ENCODE measurements at regions not wholly inside any gene's neighbourhood (a gene's known extent, or its start where the extent isn't known, plus 50 kb on each side); places are given as distances from the start of the nearest gene placed in this dataset.

GRCh38 chr11:81039916-81040524, 1599.2 kb upstream of the TENM4 start (continued):
- TF ChIP-seq ZNF644 (CRISPR knock-in tag; IDR thresholded peaks at IDR 0.05; ENCODE audit: low read depth) (no peak), ZNF275 (CRISPR knock-in tag; IDR thresholded peaks at IDR 0.05; ENCODE audit: borderline replicate concordance) (no peak), ELF4 (CRISPR knock-in tag; IDR thresholded peaks at IDR 0.05; ENCODE audit: borderline replicate concordance) (no peak), HINFP (CRISPR knock-in tag; IDR thresholded peaks at IDR 0.05; ENCODE audit: low read depth) (no peak), TCF12 (IDR thresholded peaks at IDR 0.05) (no peak), TCF12 (CRISPR knock-in tag; IDR thresholded peaks at IDR 0.05) (no peak), MAFK (conservative IDR thresholded peaks at IDR 0.05 in 1 of 2, IDR thresholded peaks at IDR 0.05 in 1 of 2; ENCODE audit: low read length in 2 of 2) (peak; percentile 81 to 88), BCLAF1 (IDR thresholded peaks at IDR 0.05) (no peak), NCOA2 (CRISPR knock-in tag; IDR thresholded peaks at IDR 0.05) (0 out of 2 replicates have a peak, but pooled peaks have one; percentile 34), STAG1 (CRISPR knock-in tag; IDR thresholded peaks at IDR 0.05) (no peak), GLMP (CRISPR knock-in tag; IDR thresholded peaks at IDR 0.05; ENCODE audit: borderline replicate concordance) (no peak), AKAP8 (CRISPR knock-in tag; IDR thresholded peaks at IDR 0.05) (no peak), SOX13 (IDR thresholded peaks at IDR 0.05) (no peak), SOX13 (CRISPR knock-in tag; conservative IDR thresholded peaks at IDR 0.05 in 1 of 2, IDR thresholded peaks at IDR 0.05 in 1 of 2) (peak in 1 of 2 experiments; percentile 65; a peak in 2 of 4 replicates), ZBTB2 (CRISPR knock-in tag; IDR thresholded peaks at IDR 0.05; ENCODE audit: low read depth) (no peak), FOXA1 (IDR thresholded peaks at IDR 0.05) (no peak), FOXA1 (CRISPR knock-in tag; IDR thresholded peaks at IDR 0.05) (peak; percentile 58), ZBTB46 (CRISPR knock-in tag; IDR thresholded peaks at IDR 0.05; ENCODE audit: borderline replicate concordance) (no peak), ISL2 (CRISPR knock-in tag; IDR thresholded peaks at IDR 0.05) (peak; percentile 88), EED (CRISPR knock-in tag; IDR thresholded peaks at IDR 0.05) (no peak), ZFP82 (CRISPR knock-in tag; IDR thresholded peaks at IDR 0.05; ENCODE audit: borderline replicate concordance) (no peak)
